SK-N-SH (cell line): ENCODE measurements at regions not wholly inside any gene's neighbourhood (a gene's known extent, or its start where the extent isn't known, plus 50 kb on each side); places are given as distances from the start of the nearest gene placed in this dataset.

Source experiments
- CTCF ChIP-seq: fragments of 200-600 bp; sonication (generic); IDR thresholded peaks from 2 replicates; pipeline ENCODE4 v1.6.1; 2017; ENCODE audit warnings: antibody characterized with exemption, mild to moderate bottlenecking, moderate library complexity
- EP300 ChIP-seq, 2 experiments: IDR thresholded peaks; 2 replicates each; pipeline versions ENCODE4 v1.4.0 to v1.6.1; 2012; ENCODE audit warnings: borderline replicate concordance in 1 of 2, low read depth in 1 of 2, low read length in 1 of 2
- EZH2phosphoT487 ChIP-seq: fragments of 200-600 bp; sonication (generic); IDR thresholded peaks from 2 replicates; pipeline ENCODE4 v1.6.1; 2017; ENCODE audit warnings: low read depth, mixed run types, mild to moderate bottlenecking, antibody characterized with exemption, moderate library complexity, borderline replicate concordance
- FOXJ3 ChIP-seq: sonication (generic); formaldehyde crosslinking; IDR thresholded peaks from 2 replicates; pipeline ENCODE4 v1.5.1; 2020; ENCODE audit warnings: mild to moderate bottlenecking, missing genetic modification reagents
- FOXM1 ChIP-seq: IDR thresholded peaks from 2 replicates; pipeline ENCODE4 v1.4.0; 2012; ENCODE audit warnings: low read depth, mild to moderate bottlenecking
- NRF1 ChIP-seq: IDR thresholded peaks from 2 replicates; pipeline ENCODE4 v1.6.1; 2012; ENCODE audit warnings: low read depth, mild to moderate bottlenecking, low read length
- PBX3 ChIP-seq: IDR thresholded peaks from 2 replicates; pipeline ENCODE4; 2012
- POLR2AphosphoS5 ChIP-seq: IDR thresholded peaks from 2 replicates; pipeline ENCODE4 v1.6.1; 2012; ENCODE audit warnings: low read depth, low read length
- REST ChIP-seq: IDR thresholded peaks from 2 replicates; pipeline ENCODE4 v1.6.1; 2012; ENCODE audit warnings: mild to moderate bottlenecking, low read depth, low read length, moderate library complexity
- TEAD4 ChIP-seq: IDR thresholded peaks from 2 replicates; pipeline ENCODE4 v1.4.0; 2012; ENCODE audit warnings: mild to moderate bottlenecking, borderline replicate concordance; ENCODE audit not compliant: insufficient read depth
- ZBTB33 ChIP-seq: IDR thresholded peaks from 2 replicates; pipeline ENCODE4 v1.4.0; 2012; ENCODE audit warnings: low read depth, borderline replicate concordance

GRCh38 chr5:24068524-24068923 is 561.1 kb downstream of the PRDM9 start:
- TF ChIP-seq CTCF: no peak
- TF ChIP-seq EP300 (IDR thresholded peaks at IDR 0.05; ENCODE audit: borderline replicate concordance in 1 of 2, low read depth in 1 of 2, low read length in 1 of 2): no peak
- no peak for TF ChIP-seq POLR2AphosphoS5
- no peak for TF ChIP-seq REST
- TF ChIP-seq NRF1: no peak
- no peak for TF ChIP-seq FOXM1
- TF ChIP-seq ZBTB33: no peak
- no peak for TF ChIP-seq FOXJ3 (CRISPR knock-in tag)
- TF ChIP-seq EZH2phosphoT487: no peak
- no peak for TF ChIP-seq TEAD4
- no peak for TF ChIP-seq PBX3
